Natural killer cell (primary cell): ENCODE measurements at regions not wholly inside any gene's neighbourhood (a gene's known extent, or its start where the extent isn't known, plus 50 kb on each side); places are given as distances from the start of the nearest gene placed in this dataset.
"Not testable (repeated sequence)": the region's sequence is repeated elsewhere in the genome, so short reads cannot be mapped to it uniquely, and the experiment has no call there.

Experiments used
- ATAC-seq, 3 donors: fragments of 150-1000 bp in 2 of 3; fragments of 200-7000 bp in 1 of 3; cut with Tn5 transposase; 1 replicate in 1 of 3; 2 replicates in 2 of 3; pipeline ENCODE4 v1.10.0; 2021; ENCODE audit warnings: mild to moderate bottlenecking in 2 of 3, moderate library complexity in 2 of 3
- DNase-seq, 2 donors: peaks; one replicate each; pipeline versions ENCODE4 v3.0.0 to v3.0.0-alpha.2; 2013 to 2021; ENCODE audit warnings: mixed read lengths in 1 of 2
- H3K27ac ChIP-seq: one replicate; pipeline ENCODE4 v1.5.1; 2013; ENCODE audit warnings: mild to moderate bottlenecking, low read length
- H3K27me3 ChIP-seq: one replicate; pipeline ENCODE4 v1.6.1; 2013; ENCODE audit warnings: low read length; ENCODE audit not compliant: control insufficient read depth, insufficient read depth
- H3K36me3 ChIP-seq: one replicate; pipeline ENCODE4 v1.6.1; 2013; ENCODE audit warnings: low read length; ENCODE audit not compliant: control insufficient read depth, insufficient read depth
- H3K4me1 ChIP-seq: one replicate; pipeline ENCODE4 v1.6.1; 2013; ENCODE audit warnings: low read length; ENCODE audit not compliant: control insufficient read depth, insufficient read depth
- H3K4me3 ChIP-seq: one replicate; pipeline ENCODE4 v1.5.1; 2013; ENCODE audit warnings: low read length
- H3K9me3 ChIP-seq: one replicate; pipeline ENCODE4 v1.6.1; 2013; ENCODE audit warnings: low read length; ENCODE audit not compliant: control insufficient read depth, insufficient read depth
- H3K27ac Mint-ChIP-seq, 2 donors: one replicate each; pipeline ENCODE4 v1.8.0; 2022; ENCODE audit warnings: mild to moderate bottlenecking in 2 of 2, mixed read lengths in 2 of 2, moderate library complexity in 1 of 2
- H3K27me3 Mint-ChIP-seq, 2 donors: one replicate each; pipeline ENCODE4 v1.8.0; 2022; ENCODE audit warnings: low read depth in 2 of 2, mixed read lengths in 2 of 2
- H3K36me3 Mint-ChIP-seq: one replicate; pipeline ENCODE4 v1.8.0; 2022; ENCODE audit warnings: mixed read lengths
- H3K4me1 Mint-ChIP-seq, 2 donors: one replicate each; pipeline ENCODE4 v1.8.0; 2022; ENCODE audit warnings: mixed read lengths in 2 of 2
- H3K4me3 Mint-ChIP-seq: one replicate; pipeline ENCODE4 v1.8.0; 2022; ENCODE audit warnings: mild to moderate bottlenecking, moderate library complexity, mixed read lengths
- H3K9me3 Mint-ChIP-seq, 2 donors: one replicate each; pipeline ENCODE4 v1.8.0; 2022; ENCODE audit warnings: mixed read lengths in 2 of 2
- WGBS: methylation state at CpG from one replicate; pipeline ENCODE4 v1.1.7; 2013; ENCODE audit warnings: missing lambda C conversion rate; ENCODE audit not compliant: insufficient coverage; 5-methylcytosine and 5-hydroxymethylcytosine counted together
- intact Hi-C: fragments of 100-400 bp; cut with micrococcal nuclease; formaldehyde crosslinking; loops from one replicate; pipeline ENCODE4 v1.14.2; 2022
- TF ChIP-seq, protein P1 (sequence below): fragments of 200-600 bp; IDR thresholded peaks from one replicate; pipeline ENCODE4 v1.8.0; 2022; ENCODE audit warnings: antibody characterized with exemption

DNA sequence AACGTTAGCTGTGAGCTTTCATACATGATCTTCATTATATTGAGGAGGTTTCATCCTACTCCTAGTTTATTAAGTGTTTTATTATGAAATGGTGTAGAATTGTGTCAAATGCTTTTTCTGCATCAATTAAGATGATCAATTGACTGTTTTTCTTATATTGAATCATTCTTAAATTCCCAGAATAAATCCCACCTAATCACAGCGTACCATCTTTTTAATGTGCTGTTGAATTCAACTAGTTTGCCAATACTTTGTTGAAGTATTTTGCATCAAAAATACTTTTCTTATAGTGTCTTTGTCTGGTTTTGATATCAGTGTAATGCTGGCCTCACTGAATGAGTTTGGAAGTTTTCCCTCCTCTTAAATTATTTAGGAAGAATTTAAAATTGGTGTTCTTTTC is 138.6 kb upstream of the SGCG start:
- DNase-seq (no peak), ATAC-seq (no peak)
- no peaks in the 10 kb centered on the region for H3K9me3 ChIP-seq
- Mint-ChIP-seq H3K27me3 (no peaks in the 10 kb centered on the region), H3K4me1 (no peaks in the 10 kb centered on the region), H3K9me3 (peaks cover 0 to 3% of the 10 kb centered on the region in 2 donors), H3K36me3 (no peaks in the 10 kb centered on the region), H3K27ac (no peak overlapping the region), H3K4me3 (no peak overlapping the region)
- WGBS: no CpG with 5 or more reads among the region's 2 CpGs
- H3K4me1 ChIP-seq: no peaks in the 10 kb centered on the region
- TF ChIP-seq, protein P1, sequence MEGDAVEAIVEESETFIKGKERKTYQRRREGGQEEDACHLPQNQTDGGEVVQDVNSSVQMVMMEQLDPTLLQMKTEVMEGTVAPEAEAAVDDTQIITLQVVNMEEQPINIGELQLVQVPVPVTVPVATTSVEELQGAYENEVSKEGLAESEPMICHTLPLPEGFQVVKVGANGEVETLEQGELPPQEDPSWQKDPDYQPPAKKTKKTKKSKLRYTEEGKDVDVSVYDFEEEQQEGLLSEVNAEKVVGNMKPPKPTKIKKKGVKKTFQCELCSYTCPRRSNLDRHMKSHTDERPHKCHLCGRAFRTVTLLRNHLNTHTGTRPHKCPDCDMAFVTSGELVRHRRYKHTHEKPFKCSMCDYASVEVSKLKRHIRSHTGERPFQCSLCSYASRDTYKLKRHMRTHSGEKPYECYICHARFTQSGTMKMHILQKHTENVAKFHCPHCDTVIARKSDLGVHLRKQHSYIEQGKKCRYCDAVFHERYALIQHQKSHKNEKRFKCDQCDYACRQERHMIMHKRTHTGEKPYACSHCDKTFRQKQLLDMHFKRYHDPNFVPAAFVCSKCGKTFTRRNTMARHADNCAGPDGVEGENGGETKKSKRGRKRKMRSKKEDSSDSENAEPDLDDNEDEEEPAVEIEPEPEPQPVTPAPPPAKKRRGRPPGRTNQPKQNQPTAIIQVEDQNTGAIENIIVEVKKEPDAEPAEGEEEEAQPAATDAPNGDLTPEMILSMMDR: no peak
- H3K36me3 ChIP-seq: no peaks in the 10 kb centered on the region
- H3K27me3 ChIP-seq: no peaks in the 10 kb centered on the region
- H3K4me3 ChIP-seq: no peak overlapping the region
- intact Hi-C loops: no loop called here
- no peak overlapping the region for H3K27ac ChIP-seq

DNA sequence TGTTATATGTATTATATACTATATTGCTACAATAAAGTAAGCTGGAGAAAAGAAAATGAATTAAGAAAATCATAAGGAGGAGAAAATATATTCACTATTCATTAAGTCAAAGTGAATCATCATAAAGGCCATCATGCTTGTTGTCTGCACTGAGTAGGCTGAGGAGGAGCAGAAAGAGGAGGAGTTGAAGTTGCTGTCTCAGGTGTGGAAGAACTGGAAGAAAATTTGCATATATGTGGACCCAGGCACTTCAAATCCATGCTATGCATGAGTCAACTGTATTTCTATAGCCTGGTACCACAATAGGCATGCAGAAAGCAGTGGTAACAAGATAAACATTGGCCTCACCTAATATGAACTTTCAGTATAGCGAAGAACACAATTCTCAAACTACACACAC is 135.9 kb upstream of the SGCG start:
- no peak overlapping the region for H3K27ac Mint-ChIP-seq
- Histone ChIP-seq H3K36me3 (no peaks in the 10 kb centered on the region), H3K27me3 (no peaks in the 10 kb centered on the region), H3K27ac (no peak overlapping the region), H3K9me3 (no peaks in the 10 kb centered on the region), H3K4me3 (no peak overlapping the region), H3K4me1 (no peaks in the 10 kb centered on the region)
- no peaks in the 10 kb centered on the region for H3K4me1 Mint-ChIP-seq
- H3K4me3 Mint-ChIP-seq: no peak overlapping the region
- no CpG with 5 or more reads among the region's 1 CpG for WGBS
- H3K9me3 Mint-ChIP-seq: peaks cover 0 to 3% of the 10 kb centered on the region in 2 donors
- TF ChIP-seq, protein P1: no peak
- ATAC-seq (no peak), DNase-seq (no peak)
- H3K27me3 Mint-ChIP-seq: no peaks in the 10 kb centered on the region
- H3K36me3 Mint-ChIP-seq: no peaks in the 10 kb centered on the region
- intact Hi-C loops: no loop called here

DNA sequence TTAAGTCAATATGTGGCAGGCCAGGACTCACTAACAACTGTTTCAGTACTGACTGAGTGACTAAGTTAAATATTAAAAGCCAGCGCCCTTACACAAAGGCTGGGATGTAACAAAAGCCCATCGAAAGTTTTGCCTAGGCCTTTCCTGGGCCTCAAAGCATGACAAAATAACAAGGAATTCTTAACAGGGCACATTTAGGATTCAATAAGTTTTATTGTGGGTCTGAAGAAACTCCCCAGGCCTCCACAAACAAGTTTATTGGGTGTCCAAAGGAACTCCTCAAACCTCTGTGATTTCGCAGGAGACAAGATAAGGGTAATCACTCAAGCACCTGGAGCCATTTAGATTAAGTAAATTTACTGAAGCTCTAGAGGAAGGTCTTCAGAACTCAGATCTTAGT is 130.7 kb upstream of the SGCG start:
- no peak for ATAC-seq
- no peaks in the 10 kb centered on the region for H3K27me3 ChIP-seq
- H3K4me1 ChIP-seq: no peaks in the 10 kb centered on the region
- 100% methylated on average over 3 of the region's 3 CpGs for whole genome bisulfite sequencing
- H3K9me3 ChIP-seq: no peaks in the 10 kb centered on the region
- Mint-ChIP-seq H3K27ac (no peak overlapping the region), H3K36me3 (no peaks in the 10 kb centered on the region), H3K27me3 (no peaks in the 10 kb centered on the region), H3K4me1 (no peaks in the 10 kb centered on the region), H3K9me3 (peaks cover 0 to 10% of the 10 kb centered on the region in 2 donors), H3K4me3 (no peak overlapping the region)
- H3K36me3 ChIP-seq: no peaks in the 10 kb centered on the region
- H3K27ac ChIP-seq: no peak overlapping the region
- H3K4me3 ChIP-seq: no peak overlapping the region
- DNase-seq: no peak
- intact Hi-C loops: no loop called here
- TF ChIP-seq, protein P1: no peak

DNA sequence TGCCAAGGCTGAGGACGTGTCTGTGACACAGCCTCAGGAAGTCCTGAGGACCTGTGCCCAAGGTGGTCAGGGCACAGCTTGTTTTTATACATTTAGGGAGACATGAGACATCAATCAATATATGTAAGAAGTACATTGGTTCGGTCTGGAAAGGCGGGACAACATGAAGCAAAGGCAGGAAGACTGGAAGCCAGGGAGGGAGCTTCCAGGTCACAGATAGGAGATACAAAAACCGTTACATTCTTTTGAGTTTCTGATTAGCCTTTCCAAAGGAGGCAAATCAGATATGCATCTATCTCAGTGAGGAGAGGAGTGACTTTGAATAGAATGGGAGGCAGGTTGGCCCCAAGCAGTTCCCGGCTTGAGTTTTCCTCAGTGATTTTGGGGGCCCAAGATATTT is 127.1 kb upstream of the SGCG start:
- H3K4me3 Mint-ChIP-seq, H3K36me3 ChIP-seq, H3K4me3 ChIP-seq, H3K9me3 Mint-ChIP-seq, H3K27me3 Mint-ChIP-seq, H3K27ac ChIP-seq, H3K4me1 ChIP-seq, H3K27ac Mint-ChIP-seq, H3K27me3 ChIP-seq, H3K4me1 Mint-ChIP-seq, intact Hi-C loops, H3K36me3 Mint-ChIP-seq, DNase-seq, H3K9me3 ChIP-seq, ATAC-seq: not testable (repeated sequence)
- 67% methylated on average over 4 of the region's 5 CpGs for WGBS
